Right renal cortex interstitium (tissue), 3 donors: ENCODE measurements at regions not wholly inside any gene's neighbourhood (a gene's known extent, or its start where the extent isn't known, plus 50 kb on each side); places are given as distances from the start of the nearest gene placed in this dataset.
"Not testable (repeated sequence)": the region's sequence is repeated elsewhere in the genome, so short reads cannot be mapped to it uniquely, and the experiment has no call there.

Source experiments
- DNase-seq, 3 donors: peaks; one replicate each; pipeline ENCODE4 v3.0.0-alpha.2; 2013; ENCODE audit warnings: low read depth in 3 of 3, low spot score in 2 of 3

GRCh38 chr17:31686495-31686894 is 172.5 kb downstream of the COPRS start:
- DNase-seq, result no peak

DNA sequence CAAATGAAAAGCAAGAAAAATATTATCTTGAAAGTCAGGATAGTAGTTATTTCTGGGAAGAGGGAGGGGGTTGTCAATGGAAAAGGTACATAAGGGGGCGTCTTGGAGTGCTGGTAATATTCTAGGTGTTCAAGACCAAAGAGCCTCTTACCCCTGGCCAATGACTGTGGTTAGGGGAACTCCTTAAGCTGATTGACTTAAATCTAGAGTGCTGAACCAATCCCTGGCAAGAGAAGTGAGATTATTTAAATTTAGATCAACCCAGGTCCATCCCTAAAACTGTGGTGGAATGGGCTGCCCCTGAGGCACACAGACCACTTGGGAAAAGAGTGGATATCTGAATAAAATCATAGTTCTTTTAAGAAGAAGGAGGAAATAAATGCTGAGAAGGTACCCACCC is 174.1 kb downstream of the COPRS start:
- DNase-seq, result no peak

DNA sequence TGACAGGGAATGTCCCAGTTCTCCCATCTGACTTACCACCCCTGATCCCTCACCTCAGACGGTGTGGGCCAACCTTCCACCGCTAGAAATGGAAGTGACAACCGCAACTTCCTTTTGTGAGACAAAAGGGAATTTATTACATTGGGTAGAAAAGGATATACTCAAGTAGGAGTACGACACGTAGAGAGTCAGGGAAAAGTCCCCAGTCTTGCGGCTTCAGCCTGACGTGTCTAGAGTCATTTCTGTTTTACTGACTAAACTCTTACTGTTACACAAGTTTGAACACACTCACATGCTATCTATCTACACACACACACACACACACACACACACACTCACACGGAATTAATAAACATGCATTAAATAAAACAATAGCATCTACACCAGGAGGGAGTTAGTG is 178.9 kb downstream of the COPRS start:
- no peak for DNase-seq

DNA sequence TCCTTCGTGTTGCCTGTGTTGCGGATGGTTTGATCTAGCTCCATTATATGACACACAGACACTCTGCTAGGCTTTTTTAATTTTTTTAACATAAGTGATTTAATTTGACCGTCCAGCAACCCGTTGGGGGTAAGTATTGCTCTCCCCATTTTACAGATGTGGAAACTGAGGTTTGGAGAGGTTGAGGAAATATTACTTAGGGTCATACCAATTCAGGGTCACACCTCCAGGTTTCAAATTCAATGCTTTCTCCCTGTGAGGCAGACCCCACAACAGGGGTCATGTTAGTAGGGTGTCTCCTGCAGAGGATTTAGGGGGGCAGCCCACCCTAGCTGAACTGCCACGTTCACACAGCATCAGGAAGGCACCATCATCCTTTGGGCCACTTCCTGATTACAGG is 179.4 kb downstream of the COPRS start:
- no peak for DNase-seq

GRCh38 chr17:31678431-31678830 is 180.6 kb downstream of the COPRS start:
- DNase-seq, result no peak

GRCh38 chr17:31677681-31678080 is 181.4 kb downstream of the COPRS start:
- DNase-seq, result no peak

DNA sequence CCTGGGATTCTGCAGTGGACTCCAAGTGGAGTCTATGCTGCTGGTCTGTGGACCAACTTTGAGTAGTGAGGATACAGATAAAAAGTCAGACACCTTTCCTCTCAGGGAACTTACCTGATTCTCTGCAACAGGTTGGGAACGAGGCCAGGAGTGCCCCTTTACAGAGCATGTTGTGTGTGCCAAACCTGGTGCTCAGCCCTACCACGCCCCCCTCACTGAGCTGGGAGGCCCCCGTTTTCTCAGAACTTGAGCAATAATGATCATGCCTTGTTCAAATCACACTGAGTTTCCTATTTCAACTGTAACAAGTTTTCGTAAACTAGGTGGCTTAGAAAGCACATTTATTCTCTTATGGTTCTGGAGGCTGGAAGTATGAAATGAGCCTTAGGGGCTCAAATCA is 182.0 kb downstream of the COPRS start:
- DNase-seq, result no peak

DNA sequence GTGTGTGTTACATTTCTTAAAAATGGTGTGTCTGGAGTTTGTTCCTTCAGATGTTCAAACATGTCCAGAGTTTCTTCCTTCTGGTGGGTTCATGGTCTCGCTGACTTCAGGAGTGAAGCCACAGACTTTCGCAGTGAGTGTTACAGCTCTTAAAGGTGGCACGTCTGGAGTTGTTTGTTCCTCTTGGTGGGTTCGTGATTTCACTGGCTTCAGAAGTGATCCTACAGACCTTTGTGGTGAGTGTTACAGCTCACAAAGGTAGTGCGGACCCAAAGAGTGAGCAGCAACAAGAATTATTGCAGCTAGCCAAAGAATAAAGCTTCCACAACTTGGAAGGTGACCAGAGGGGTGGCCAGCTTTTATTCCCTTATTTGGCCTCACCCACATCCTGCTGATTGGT is 183.7 kb downstream of the COPRS start:
- DNase-seq, result not testable (repeated sequence)

- DNase-seq, result no peak
Observed at GRCh38 chr17:31674717-31675349, 184.2 kb downstream of the COPRS start.

DNA sequence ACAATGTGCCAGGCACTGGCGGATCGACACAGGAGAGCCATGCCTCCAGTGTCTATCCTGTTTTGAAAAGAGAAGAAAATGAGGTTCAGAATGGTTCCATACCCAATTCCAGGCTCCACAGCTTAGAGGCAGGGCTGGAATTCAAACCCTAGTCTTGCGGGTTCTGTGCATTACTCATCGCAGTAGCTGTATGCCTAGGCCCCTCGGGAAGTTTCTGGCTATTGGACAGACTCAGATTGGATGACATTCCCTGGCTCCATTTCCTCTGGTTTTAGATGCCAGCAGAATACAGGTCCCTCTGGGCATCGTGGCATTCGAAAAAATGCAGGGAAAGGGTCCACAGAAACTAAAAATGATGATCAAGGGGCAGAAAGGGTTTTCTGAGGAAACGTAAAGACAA is 184.7 kb downstream of the COPRS start:
- DNase-seq, result no peak

DNA sequence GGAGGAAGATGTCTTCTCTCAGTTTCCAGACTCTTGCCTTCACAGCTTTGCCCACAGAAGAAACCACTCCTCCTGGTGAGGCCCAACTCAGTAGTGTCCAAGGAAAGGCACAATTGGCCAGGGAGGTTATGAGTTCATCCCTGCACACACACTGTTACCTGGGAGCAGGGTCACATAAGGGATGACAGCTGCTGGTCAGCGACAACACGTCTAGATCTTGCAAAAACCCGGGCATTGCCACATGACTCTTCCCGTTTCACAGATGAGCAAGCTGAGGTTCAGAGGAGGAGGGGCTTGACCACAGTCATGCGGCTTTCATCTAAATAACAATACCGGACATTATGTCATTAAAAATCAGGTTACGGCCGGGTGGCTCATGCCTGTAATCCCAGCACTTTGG is 186.0 kb downstream of the COPRS start:
- DNase-seq, result no peak

DNA sequence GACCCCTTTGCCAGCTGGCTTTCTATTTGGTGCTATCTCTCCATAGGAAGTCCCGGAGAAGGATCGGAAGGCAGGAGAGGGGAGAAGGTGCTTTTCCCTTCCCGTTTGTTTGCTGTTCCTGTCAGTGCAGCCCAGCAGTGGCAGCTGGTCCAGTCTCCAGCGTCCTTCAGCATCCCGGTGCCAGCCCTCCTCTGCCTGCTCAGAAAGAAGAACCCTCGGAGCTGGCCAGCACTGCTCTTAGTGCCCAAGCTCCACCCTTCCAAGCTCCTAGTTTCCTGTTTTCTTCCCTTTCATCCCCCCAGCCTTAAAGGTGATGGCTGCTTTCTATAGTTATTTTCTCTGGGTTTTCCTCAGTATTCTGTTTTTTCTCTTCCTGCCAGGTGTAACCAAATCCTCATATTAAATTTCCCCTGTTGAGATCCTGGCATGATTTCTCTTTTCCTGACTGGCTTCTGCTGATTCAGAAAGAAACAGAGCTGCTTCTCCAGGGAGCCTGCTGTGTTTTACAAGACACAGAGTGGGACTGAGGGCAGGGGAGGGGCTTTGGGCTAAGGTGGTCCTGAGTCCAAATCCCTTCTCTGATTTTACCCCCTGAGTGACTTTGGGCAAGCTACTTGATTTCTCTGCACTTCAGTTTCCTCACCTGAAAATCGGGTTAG is 186.8 kb downstream of the COPRS start:
- no peak for DNase-seq

GRCh38 chr17:31663576-31663975 is 195.5 kb downstream of the COPRS start:
- DNase-seq, result no peak

- no peak for DNase-seq
Observed at GRCh38 chr17:31660684-31661083, 198.4 kb downstream of the COPRS start.

- DNase-seq, result no peak
Observed at GRCh38 chr17:31657876-31658275, 201.2 kb downstream of the COPRS start.

GRCh38 chr17:31654936-31655335 is 204.1 kb downstream of the COPRS start:
- DNase-seq, result no peak

DNA sequence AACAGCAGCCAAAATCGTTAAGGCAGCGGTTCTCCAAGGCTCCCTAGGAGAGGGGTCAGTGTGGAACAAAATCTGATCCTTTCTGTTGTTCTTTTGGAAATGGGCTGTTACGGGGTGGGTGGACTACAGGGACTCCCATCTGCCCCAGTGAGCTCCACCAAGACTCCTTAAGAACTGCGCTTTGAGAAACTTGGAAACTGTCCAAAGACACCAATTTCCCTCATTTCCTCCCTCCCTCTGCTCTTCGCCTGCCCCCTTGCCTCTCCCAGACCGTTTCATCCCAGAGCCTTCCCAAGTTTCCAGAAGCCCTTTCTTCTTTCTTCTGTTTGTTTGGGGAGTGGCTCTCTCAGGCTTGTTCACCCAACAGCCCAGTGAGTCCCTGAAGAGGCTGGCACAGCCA is 205.4 kb downstream of the COPRS start:
- DNase-seq, result no peak

DNA sequence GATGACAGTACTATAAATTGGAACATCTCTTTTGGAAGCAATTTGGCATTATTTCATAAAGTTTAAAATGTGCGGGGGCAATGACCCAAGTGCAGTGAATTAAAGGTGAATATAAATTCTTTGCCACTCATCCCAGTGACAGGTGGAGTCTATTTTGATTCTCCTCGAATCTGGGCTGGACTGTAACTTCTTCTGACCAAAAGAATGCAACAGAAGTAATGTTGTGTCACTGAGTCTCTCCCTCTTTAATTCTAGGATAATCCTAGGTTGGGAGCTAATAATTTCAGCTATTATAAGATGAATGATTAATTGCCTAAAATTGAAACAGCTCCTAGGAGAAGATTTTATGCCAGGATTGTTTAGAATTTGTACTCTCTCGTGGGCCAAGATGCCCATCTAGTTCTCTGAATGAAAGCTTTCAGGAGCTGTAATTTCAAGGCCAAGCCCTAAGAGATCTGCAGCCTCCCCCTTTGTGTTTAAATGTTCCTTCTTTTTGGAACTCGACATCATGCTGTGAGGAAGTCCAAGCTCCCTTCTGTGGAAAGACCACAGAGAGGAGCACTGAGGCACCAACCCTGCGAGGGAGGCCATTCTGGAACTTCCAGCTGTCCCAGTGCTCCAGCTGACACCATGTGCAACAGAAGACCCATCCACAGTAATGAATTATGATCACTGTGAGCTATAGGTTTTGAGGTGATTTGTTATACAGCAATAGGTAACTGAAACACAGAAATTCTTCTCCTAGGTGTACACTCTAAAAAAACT is 208.1 kb downstream of the COPRS start:
- no peak for DNase-seq

DNA sequence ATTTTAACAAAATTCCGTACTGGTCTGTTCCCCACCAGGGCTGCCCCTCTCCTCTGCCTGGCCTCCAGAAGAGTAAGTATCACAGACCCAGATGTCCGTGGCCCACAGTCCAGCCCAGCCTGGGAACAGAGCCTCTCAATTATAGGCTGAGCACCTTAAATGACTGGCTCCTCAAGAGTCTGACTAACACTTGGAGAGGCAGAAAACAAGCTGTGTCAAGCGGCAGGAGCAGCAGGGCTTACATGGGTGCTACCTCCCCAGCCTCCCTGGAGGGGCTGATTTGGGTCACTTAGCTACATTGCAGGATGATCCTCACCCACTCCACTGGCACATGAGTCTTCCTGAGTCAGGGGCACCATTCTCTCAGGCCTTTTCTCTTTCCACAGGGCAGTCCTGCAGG is 209.7 kb downstream of the COPRS start:
- DNase-seq, result no peak

- DNase-seq, result no peak
Observed at GRCh38 chr17:31647661-31648060, 211.4 kb downstream of the COPRS start.

DNA sequence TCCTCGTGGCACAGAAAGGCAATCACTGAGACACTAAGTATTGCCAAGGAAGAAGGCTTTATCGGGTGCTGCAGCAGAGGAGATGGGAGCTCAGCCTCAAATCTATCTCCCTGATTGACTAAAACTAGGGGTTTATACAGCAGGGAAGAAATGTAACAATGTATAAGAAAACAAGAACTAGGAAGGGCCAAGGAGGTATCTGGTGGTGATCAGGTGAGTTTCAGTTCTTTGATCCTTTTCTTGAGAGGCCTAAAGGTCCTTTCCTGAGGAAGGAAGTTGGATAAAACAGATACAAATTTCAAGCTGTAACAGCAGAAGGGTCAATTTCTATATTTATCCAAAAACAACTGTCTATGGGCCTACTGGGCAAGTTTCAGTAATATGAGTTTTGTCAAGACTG is 212.4 kb downstream of the COPRS start:
- DNase-seq, result no peak

DNA sequence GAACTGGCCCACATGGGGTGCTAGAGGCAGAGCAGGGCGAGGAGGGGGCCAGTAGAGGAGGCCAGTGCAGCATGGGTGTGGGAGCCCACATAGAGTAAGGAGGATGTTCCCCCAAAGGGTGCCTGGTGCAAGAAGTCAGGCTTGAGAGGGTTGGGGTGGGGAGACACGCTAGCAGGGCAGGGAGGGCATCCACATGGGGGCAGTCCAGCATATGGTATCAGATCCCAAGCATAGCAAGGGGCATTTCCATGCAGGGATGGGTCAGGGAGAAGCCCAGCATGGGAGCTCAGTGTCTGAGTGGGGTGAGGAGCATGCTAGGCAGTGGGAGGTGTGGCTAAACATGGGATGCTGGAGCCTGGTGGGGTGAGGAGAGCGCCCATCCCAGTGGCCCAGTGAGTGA is 213.7 kb downstream of the COPRS start:
- no peak for DNase-seq
